ENCODE measurements at regions not wholly inside any gene's neighbourhood (a gene's known extent, or its start where the extent isn't known, plus 50 kb on each side); places are given as distances from the start of the nearest gene placed in this dataset.

DNA sequence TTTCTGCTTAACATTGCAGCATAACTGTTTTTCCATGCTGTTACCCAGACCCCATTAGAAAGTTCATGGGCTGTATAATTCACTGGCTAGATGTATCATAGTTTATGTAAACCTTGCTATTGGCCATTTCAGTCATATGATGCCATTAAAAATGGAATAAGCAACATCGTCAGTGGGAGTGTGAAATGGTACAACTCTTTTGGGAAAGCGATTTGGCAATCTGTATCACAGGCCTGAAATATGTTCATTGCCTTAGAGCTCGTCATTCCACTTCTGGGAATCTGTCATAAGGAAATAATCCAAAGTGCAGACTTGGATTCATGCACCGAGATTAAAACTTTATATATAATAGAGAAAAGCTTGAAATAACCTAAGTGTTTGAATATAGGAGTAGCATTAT is 77.9 kb upstream of the KLF4 start:
- Histone ChIP-seq H3K27me3 (no peaks in the 10 kb centered on the region), H3K9me3 (no peaks in the 10 kb centered on the region), H3K36me3 (no peaks in the 10 kb centered on the region), H3K27ac (no peak overlapping the region), H3K4me3 (no peak overlapping the region), H3K4me1 (peaks cover 0 to 7% (median 3%) of the 10 kb centered on the region in 4 donors)
- DNase-seq = no peak
- TF ChIP-seq POLR2A (IDR thresholded peaks at IDR 0.05) = no peak
- TF ChIP-seq, protein P1, sequence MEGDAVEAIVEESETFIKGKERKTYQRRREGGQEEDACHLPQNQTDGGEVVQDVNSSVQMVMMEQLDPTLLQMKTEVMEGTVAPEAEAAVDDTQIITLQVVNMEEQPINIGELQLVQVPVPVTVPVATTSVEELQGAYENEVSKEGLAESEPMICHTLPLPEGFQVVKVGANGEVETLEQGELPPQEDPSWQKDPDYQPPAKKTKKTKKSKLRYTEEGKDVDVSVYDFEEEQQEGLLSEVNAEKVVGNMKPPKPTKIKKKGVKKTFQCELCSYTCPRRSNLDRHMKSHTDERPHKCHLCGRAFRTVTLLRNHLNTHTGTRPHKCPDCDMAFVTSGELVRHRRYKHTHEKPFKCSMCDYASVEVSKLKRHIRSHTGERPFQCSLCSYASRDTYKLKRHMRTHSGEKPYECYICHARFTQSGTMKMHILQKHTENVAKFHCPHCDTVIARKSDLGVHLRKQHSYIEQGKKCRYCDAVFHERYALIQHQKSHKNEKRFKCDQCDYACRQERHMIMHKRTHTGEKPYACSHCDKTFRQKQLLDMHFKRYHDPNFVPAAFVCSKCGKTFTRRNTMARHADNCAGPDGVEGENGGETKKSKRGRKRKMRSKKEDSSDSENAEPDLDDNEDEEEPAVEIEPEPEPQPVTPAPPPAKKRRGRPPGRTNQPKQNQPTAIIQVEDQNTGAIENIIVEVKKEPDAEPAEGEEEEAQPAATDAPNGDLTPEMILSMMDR (IDR thresholded peaks at IDR 0.05) = no peak

DNA sequence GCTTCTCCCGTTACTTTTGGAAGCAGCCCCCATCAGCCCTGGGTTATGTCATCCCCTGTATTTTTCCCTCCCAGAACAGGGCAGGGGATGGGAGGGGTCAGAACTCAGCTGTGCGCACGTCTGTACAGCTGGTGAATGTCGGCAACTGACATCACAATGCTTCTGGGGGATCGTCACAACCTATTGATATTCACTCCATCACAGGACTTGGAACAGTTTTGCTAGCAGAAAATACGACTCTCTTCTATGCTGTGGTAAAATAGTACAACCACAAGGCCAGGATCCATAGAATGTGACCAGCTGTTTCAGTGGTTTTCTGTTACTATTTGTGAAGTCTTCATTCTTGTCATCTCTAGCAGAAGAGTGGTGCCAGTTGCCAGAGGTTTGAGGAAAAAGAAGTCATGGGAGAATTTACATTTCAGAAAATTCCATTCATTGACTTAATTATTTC is 77.1 kb upstream of the KLF4 start:
- no peaks in the 10 kb centered on the region for H3K27me3 ChIP-seq

GRCh38 chr9:107562798-107563197 is 73.2 kb upstream of the KLF4 start:
- no peak for DNase-seq
- Histone ChIP-seq H3K4me3 (no peak overlapping the region), H3K36me3 (no peaks in the 10 kb centered on the region), H3K27ac (no peak overlapping the region), H3K27me3 (no peaks in the 10 kb centered on the region), H3K4me1 (no peaks in the 10 kb centered on the region), H3K9me3 (no peaks in the 10 kb centered on the region)
- TF ChIP-seq, protein P1 (IDR thresholded peaks at IDR 0.05) = no peak
- TF ChIP-seq POLR2A (IDR thresholded peaks at IDR 0.05) = no peak

More for the DNA sequence above, 77.1 kb upstream of the KLF4 start:
- Histone ChIP-seq H3K27ac (no peak overlapping the region), H3K9me3 (no peaks in the 10 kb centered on the region), H3K36me3 (no peaks in the 10 kb centered on the region), H3K4me3 (no peak overlapping the region), H3K4me1 (peaks cover 0 to 7% (median 3%) of the 10 kb centered on the region in 4 donors)
- DNase-seq = no peak
- TF ChIP-seq, protein P1 (IDR thresholded peaks at IDR 0.05) = no peak
- TF ChIP-seq POLR2A (IDR thresholded peaks at IDR 0.05) = no peak

- Histone ChIP-seq H3K9me3 (no peaks in the 10 kb centered on the region), H3K4me1 (no peaks in the 10 kb centered on the region), H3K27me3 (no peaks in the 10 kb centered on the region), H3K27ac (no peak overlapping the region), H3K4me3 (no peak overlapping the region), H3K36me3 (no peaks in the 10 kb centered on the region)
- no peak for DNase-seq
- TF ChIP-seq, protein P1 (IDR thresholded peaks at IDR 0.05) = no peak
- no peak for TF ChIP-seq POLR2A (IDR thresholded peaks at IDR 0.05)
Measured at GRCh38 chr9:107559494-107560086, 70.0 kb upstream of the KLF4 start.

- no peaks in the 10 kb centered on the region for H3K27me3 ChIP-seq
- H3K36me3 ChIP-seq = no peaks in the 10 kb centered on the region
- no peak overlapping the region for H3K4me3 ChIP-seq
- DNase-seq = no peak
- H3K4me1 ChIP-seq = no peaks in the 10 kb centered on the region
- no peak overlapping the region for H3K27ac ChIP-seq
- no peak for TF ChIP-seq POLR2A (IDR thresholded peaks at IDR 0.05)
- TF ChIP-seq, protein P1 (IDR thresholded peaks at IDR 0.05) = no peak
- no peaks in the 10 kb centered on the region for H3K9me3 ChIP-seq
Measured at GRCh38 chr9:107557236-107557990, 67.8 kb upstream of the KLF4 start.
